Central memory CD8-positive, alpha-beta T cell (primary cell): ENCODE measurements at regions not wholly inside any gene's neighbourhood (a gene's known extent, or its start where the extent isn't known, plus 50 kb on each side); places are given as distances from the start of the nearest gene placed in this dataset.
"Not testable (repeated sequence)": the region's sequence is repeated elsewhere in the genome, so short reads cannot be mapped to it uniquely, and the experiment has no call there.

Experiments
- ATAC-seq: fragments of 150-1000 bp; cut with Tn5 transposase; replicated peaks from 2 replicates; pipeline ENCODE4 v1.10.0; 2022; ENCODE audit warnings: mild to moderate bottlenecking, moderate FRiP score, moderate number of reproducible peaks; ENCODE audit not compliant: poor library complexity, severe bottlenecking; ENCODE audit errors: extremely low read depth
- DNase-seq, 2 donors: peaks; one replicate each; pipeline ENCODE4 v3.0.0; 2021; ENCODE audit warnings: low spot score in 2 of 2
- H3K27ac Mint-ChIP-seq: one replicate; pipeline ENCODE4 v1.8.0; 2022; ENCODE audit warnings: low read depth, mild to moderate bottlenecking, moderate library complexity, mixed read lengths
- H3K27me3 Mint-ChIP-seq: one replicate; pipeline ENCODE4 v1.8.0; 2022; ENCODE audit warnings: mixed read lengths
- H3K36me3 Mint-ChIP-seq: one replicate; pipeline ENCODE4 v1.8.0; 2022; ENCODE audit warnings: mild to moderate bottlenecking, moderate library complexity, mixed read lengths; ENCODE audit not compliant: insufficient read depth
- H3K4me1 Mint-ChIP-seq: one replicate; pipeline ENCODE4 v1.8.0; 2022; ENCODE audit warnings: mixed read lengths
- H3K4me3 Mint-ChIP-seq: one replicate; pipeline ENCODE4 v1.8.0; 2022; ENCODE audit warnings: mild to moderate bottlenecking, moderate library complexity, mixed read lengths
- H3K9me3 Mint-ChIP-seq: one replicate; pipeline ENCODE4 v1.8.0; 2022; ENCODE audit warnings: mixed read lengths

DNA sequence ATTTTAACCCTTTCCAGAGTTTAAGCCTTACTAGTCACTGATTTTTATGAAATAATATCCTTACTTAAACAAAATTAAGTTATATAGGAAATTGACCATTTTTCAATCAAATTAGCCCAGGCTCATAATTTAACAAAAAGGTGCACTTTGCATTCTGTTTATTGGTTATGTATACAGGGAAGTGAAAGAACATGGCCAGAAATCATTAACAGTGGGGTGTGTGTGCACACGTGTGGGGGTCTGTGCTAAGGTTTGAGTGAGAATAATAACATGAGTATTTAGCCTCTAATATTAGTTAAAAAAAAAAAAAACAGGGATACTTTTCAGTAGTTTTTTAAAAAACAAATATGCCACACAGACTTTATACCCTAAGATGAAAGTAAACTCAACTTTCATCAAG is 510.5 kb upstream of the PFKP start:
- no peak for ATAC-seq
- DNase-seq: no peak
- Mint-ChIP-seq H3K4me1 (no peaks in the 10 kb centered on the region), H3K27ac (no peak overlapping the region), H3K9me3 (peaks cover 1% of the 10 kb centered on the region), H3K27me3 (peaks cover 8% of the 10 kb centered on the region), H3K4me3 (no peak overlapping the region), H3K36me3 (no peaks in the 10 kb centered on the region)

GRCh38 chr10:2548071-2548470 is 519.3 kb upstream of the PFKP start:
- Mint-ChIP-seq H3K4me1 (no peaks in the 10 kb centered on the region), H3K9me3 (peaks cover 4% of the 10 kb centered on the region), H3K27ac (no peak overlapping the region), H3K4me3 (no peak overlapping the region), H3K36me3 (no peaks in the 10 kb centered on the region), H3K27me3 (peaks cover 4% of the 10 kb centered on the region)
- ATAC-seq (no peak), DNase-seq (no peak)

DNA sequence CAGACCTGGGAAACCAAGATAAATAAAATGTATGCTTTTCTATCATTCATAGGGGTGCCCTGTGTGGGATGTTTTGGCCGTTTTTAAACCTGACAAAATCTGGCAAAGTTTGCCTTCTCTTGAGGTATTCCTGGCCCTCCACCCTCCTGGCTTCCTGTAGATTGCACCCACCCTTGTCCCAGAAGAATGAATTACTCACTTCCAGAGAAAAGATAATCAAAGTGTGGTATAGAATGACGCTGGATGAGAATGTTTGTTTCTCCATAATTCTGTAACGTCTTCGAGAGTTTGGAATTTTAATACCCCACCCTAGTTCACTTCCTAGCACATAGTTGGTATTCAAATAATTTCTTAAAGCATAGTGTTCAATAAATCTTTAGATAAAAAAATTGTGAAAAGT is 519.7 kb upstream of the PFKP start:
- Mint-ChIP-seq H3K27me3 (no peaks in the 10 kb centered on the region), H3K4me1 (no peaks in the 10 kb centered on the region), H3K4me3 (no peak overlapping the region), H3K27ac (no peak overlapping the region), H3K36me3 (no peaks in the 10 kb centered on the region), H3K9me3 (peaks cover 4% of the 10 kb centered on the region)
- ATAC-seq (no peak), DNase-seq (no peak)

DNA sequence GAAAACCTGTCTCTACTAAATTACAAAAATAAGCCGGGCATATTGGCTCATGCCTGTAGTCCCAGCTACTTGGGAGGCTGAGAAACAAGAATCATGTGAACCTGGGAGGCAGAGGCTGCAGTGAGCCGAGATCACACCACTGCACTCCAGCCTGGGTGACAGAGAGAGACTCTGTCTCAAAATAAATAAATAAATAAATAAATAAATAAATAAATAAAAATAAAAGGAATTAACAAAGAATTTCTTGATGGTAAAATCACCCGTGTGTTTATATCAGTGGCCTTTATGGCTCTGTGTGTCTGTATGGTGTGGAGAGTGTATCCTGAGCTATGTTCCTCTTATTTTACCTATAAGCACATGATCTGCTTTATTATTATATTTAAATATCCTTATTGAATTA is 520.5 kb upstream of the PFKP start:
- H3K4me3 Mint-ChIP-seq, H3K27ac Mint-ChIP-seq, H3K9me3 Mint-ChIP-seq, DNase-seq, H3K36me3 Mint-ChIP-seq, ATAC-seq, H3K4me1 Mint-ChIP-seq, H3K27me3 Mint-ChIP-seq: not testable (repeated sequence)

DNA sequence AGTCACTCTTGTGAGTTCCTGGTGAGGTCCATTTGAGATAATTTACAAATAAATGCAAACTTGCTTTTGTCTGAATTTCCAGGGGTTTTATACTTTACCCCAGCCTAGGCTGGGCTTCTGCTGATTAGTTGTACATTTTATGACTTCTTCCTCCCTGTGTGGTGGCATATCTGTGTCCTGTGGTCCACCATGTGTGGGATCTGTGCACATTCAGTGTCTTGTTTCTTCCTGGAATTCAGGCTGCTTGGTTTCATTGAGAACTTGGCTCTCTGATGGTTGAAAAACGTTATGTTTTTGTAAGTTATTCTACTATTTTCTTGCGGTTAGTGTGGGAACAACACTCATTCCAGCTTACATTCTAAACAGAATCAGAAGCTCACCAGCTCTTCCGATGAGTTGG is 523.4 kb upstream of the PFKP start:
- Mint-ChIP-seq H3K4me1 (no peaks in the 10 kb centered on the region), H3K27ac (no peak overlapping the region), H3K4me3 (no peak overlapping the region), H3K36me3 (no peaks in the 10 kb centered on the region), H3K27me3 (no peaks in the 10 kb centered on the region), H3K9me3 (no peaks in the 10 kb centered on the region)
- DNase-seq (no peak), ATAC-seq (no peak)

- no peak for ATAC-seq
- Mint-ChIP-seq H3K9me3 (no peaks in the 10 kb centered on the region), H3K4me3 (no peak overlapping the region), H3K36me3 (no peaks in the 10 kb centered on the region), H3K27ac (no peak overlapping the region), H3K4me1 (no peaks in the 10 kb centered on the region), H3K27me3 (no peaks in the 10 kb centered on the region)
- no peak for DNase-seq
Measured at GRCh38 chr10:2543142-2543886, 524.0 kb upstream of the PFKP start.

- ATAC-seq: no peak
- no peaks in the 10 kb centered on the region for H3K9me3 Mint-ChIP-seq
Measured at GRCh38 chr10:2541176-2541575, 526.2 kb upstream of the PFKP start.

DNA sequence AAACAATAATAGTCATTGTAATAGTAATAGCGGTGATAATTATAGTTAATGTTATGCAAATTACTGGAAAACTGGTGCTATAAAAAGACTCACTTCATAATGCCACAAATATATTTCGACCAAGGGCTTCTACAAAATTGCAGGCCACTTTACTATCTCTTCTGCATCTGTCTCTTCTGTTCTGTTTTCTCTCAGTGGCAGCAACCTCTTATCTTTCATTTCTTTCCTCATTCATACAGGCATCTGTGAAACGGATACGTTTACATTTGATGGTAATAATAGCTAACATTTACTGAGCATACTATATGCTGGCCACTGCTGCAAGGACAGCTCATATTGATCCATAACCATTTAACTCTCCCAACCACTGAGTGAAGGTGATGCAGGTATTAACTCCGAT is 537.4 kb upstream of the PFKP start:
- ATAC-seq (no peak), DNase-seq (no peak)
- H3K4me1 Mint-ChIP-seq: no peaks in the 10 kb centered on the region
- peaks cover 4% of the 10 kb centered on the region for H3K36me3 Mint-ChIP-seq
- peaks cover 4% of the 10 kb centered on the region for H3K27me3 Mint-ChIP-seq
- H3K9me3 Mint-ChIP-seq: no peaks in the 10 kb centered on the region
- H3K4me3 Mint-ChIP-seq: no peak overlapping the region
- H3K27ac Mint-ChIP-seq: no peak overlapping the region

More at GRCh38 chr10:2541176-2541575, 526.2 kb upstream of the PFKP start:
- H3K27ac Mint-ChIP-seq: no peak overlapping the region
- no peaks in the 10 kb centered on the region for H3K27me3 Mint-ChIP-seq
- H3K4me1 Mint-ChIP-seq: no peaks in the 10 kb centered on the region
- H3K4me3 Mint-ChIP-seq: no peak overlapping the region
- H3K36me3 Mint-ChIP-seq: no peaks in the 10 kb centered on the region
- no peak for DNase-seq

GRCh38 chr10:2525781-2526180 is 541.6 kb upstream of the PFKP start:
- no peaks in the 10 kb centered on the region for H3K4me1 Mint-ChIP-seq
- peaks cover 11% of the 10 kb centered on the region for H3K9me3 Mint-ChIP-seq
- H3K36me3 Mint-ChIP-seq: peaks cover 5% of the 10 kb centered on the region
- no peak overlapping the region for H3K4me3 Mint-ChIP-seq
- no peak for ATAC-seq
- no peaks in the 10 kb centered on the region for H3K27me3 Mint-ChIP-seq
- no peak for DNase-seq
- H3K27ac Mint-ChIP-seq: no peak overlapping the region

- no peak for ATAC-seq
- no peak overlapping the region for H3K4me3 Mint-ChIP-seq
Measured at GRCh38 chr10:2519139-2519538, 548.2 kb upstream of the PFKP start.

DNA sequence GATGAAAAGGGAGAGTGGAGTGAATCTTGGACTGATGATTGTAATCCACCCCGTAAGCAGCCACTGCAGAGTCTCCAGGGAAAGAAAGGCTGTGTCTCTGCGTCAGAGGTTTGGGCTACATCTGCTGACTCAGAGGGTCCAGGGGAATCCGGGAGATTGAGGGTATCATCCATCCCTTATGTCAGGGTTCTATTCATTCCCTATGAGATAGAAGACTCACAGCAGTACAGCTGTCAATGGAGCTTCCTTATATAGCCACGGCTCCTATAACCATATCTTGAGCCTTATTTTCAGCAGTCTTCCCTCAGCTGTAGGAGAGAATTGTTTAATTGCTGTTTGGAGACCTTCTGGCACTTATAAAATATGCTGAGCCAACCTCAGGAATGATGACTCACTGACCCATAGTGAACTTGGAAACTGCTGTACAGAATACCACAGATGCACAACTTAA is 558.2 kb upstream of the PFKP start:
- no peaks in the 10 kb centered on the region for H3K36me3 Mint-ChIP-seq
- H3K27ac Mint-ChIP-seq: no peak overlapping the region
- ATAC-seq: no peak
- peaks cover 12% of the 10 kb centered on the region for H3K27me3 Mint-ChIP-seq
- no peak overlapping the region for H3K4me3 Mint-ChIP-seq
- DNase-seq: no peak
- no peaks in the 10 kb centered on the region for H3K4me1 Mint-ChIP-seq
- peaks cover 11% of the 10 kb centered on the region for H3K9me3 Mint-ChIP-seq

More at GRCh38 chr10:2519139-2519538, 548.2 kb upstream of the PFKP start:
- H3K4me1 Mint-ChIP-seq: no peaks in the 10 kb centered on the region
- no peak overlapping the region for H3K27ac Mint-ChIP-seq
- no peaks in the 10 kb centered on the region for H3K27me3 Mint-ChIP-seq
- peaks cover 15% of the 10 kb centered on the region for H3K9me3 Mint-ChIP-seq
- peaks cover 2% of the 10 kb centered on the region for H3K36me3 Mint-ChIP-seq
- DNase-seq: no peak

DNA sequence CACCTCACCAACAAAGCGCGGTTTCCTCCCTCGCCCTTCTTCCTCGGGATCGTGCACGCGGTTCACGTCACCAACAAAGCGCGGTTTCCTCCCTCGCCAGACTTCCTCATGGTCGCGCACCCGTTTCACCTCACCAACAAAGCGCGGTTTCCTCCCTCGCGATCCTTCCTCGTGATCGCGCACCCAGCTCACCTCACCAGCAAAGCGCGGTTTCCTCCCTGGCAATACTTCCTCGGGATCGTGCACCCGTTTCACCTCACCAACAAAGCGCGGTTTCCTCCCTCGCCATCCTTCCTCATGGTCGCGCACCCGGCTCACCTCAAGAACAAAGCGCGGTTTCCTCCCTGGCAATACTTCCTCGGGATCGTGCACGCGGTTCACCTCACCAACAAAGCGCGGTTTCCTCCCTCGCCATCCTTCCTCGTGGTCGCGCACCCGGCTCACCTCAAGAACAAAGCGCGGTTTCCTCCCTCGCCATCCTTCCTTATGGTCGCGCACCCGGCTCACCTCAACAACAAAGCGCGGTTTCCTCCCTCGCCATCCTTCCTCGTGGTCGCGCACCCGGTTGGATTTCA is 565.9 kb upstream of the PFKP start:
- H3K27me3 Mint-ChIP-seq, ATAC-seq, DNase-seq, H3K4me1 Mint-ChIP-seq, H3K27ac Mint-ChIP-seq, H3K36me3 Mint-ChIP-seq, H3K4me3 Mint-ChIP-seq: not testable (repeated sequence)
- H3K9me3 Mint-ChIP-seq: peaks cover 12% of the 10 kb centered on the region

- ATAC-seq (no peak), DNase-seq (no peak)
- H3K4me1 Mint-ChIP-seq: no peaks in the 10 kb centered on the region
- H3K27me3 Mint-ChIP-seq: no peaks in the 10 kb centered on the region
- peaks cover 5% of the 10 kb centered on the region for H3K9me3 Mint-ChIP-seq
- H3K4me3 Mint-ChIP-seq: no peak overlapping the region
- no peaks in the 10 kb centered on the region for H3K36me3 Mint-ChIP-seq
- H3K27ac Mint-ChIP-seq: no peak overlapping the region
Measured at GRCh38 chr10:2494399-2494798, 572.9 kb upstream of the PFKP start.
